ENCODE measurements at regions not wholly inside any gene's neighbourhood (a gene's known extent, or its start where the extent isn't known, plus 50 kb on each side); places are given as distances from the start of the nearest gene placed in this dataset.

- DNase-seq, result no peak
Measured at GRCh38 chr16:72256398-72257066, 84.6 kb upstream of the PMFBP1 start.

DNA sequence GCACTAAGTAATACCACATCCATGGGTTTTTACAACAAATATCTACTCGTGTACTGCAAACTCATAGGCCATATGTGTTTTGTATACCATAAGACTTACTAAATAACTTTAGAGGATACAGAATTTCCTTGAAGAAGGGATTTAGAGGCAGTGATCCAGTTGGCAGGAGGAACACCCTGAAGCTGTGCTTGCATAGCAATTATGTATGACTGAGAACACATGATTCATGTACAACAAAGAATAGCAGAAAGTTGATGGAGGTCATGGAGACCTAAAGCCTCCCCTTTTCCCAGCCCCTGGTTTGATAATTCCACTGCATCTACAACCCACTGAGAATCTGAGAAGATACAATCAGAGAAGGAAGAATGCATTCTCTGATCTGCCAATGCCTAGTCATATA is 83.8 kb upstream of the PMFBP1 start:
- DNase-seq, result no peak

DNA sequence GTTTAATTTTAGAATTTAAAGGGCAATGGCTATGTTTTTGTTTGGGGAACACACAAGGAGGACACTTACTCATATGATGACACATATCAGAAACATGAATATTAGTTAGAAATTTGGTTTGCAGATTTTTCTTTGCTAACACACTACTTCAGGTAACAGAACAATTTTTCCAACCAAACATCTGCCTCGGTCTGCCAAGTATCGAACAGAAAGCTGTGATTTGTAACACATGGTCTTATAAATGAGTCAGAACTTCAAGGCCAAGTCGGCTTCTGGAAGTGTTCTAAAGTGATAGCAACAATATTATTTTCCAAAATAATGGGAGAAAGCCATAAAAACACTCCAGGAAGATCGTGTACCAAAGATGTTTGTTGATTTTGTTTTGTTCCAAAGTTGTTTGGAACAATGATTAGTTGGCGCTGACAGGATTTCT is 75.9 kb upstream of the PMFBP1 start:
- no peak for DNase-seq

DNA sequence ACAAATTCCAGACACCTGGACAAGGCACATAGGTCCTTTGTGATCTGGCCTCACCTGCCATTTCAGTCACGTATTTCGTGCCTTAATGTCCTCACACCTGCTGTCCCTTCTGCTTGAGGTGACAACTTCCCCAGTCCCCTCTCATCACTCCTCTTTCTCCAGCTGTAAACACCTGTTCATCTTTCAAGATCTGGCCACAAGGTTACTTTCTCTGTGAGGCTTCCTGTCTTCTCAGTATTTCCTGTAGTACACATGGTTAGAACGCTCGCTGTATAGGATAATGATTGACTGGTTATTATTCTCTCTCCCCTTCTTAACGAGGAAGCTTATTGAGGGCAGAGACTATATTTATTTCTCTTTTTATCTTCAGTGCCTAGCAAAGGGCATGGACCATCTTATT is 74.5 kb upstream of the PMFBP1 start:
- no peak for DNase-seq

- no peak for DNase-seq
Measured at GRCh38 chr16:72244853-72245252, 72.9 kb upstream of the PMFBP1 start.

DNA sequence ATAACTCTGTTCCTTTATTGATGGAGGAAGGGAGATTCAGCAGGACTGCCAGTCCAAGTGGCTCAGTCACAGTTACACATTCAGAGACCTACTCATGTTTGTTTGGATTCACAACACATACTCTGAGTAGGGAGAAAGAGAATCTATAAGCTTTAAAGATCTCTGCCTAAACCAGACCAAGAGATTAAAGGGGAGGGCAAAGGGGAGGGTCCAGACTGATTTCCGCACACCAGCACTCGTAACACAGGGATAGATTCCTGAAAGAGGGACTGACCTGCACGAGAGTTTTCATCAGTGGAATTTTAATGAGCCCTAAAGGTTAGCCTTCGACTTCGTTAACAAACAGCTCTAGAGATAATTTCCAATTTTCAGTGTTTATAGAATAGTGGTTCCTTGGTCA is 71.7 kb upstream of the PMFBP1 start:
- no peak for DNase-seq

- no peak for DNase-seq
Measured at GRCh38 chr16:72242757-72243156, 70.8 kb upstream of the PMFBP1 start.

DNA sequence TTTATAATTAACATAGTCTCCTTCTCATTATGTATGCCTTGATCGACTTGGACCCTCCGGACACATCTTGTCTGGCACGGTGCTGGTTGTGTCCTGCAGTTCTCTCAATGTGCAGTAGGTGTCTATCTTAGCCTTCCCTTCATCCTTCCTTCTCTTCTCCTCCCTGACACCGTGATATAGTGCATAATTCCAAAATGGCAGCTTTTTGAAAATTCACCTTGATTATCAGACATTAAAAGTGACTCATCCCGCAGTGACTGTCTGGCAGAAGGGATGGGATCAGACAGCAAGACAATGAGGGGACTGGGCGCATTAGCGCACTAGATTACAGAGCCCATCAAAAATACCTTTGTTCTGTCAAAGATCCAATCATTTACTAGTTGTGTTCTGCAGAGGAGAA is 70.0 kb upstream of the PMFBP1 start:
- no peak for DNase-seq

- DNase-seq, result no peak
Measured at GRCh38 chr16:72241008-72241407, 69.1 kb upstream of the PMFBP1 start.

- DNase-seq, result no peak
Measured at GRCh38 chr16:72240466-72240865, 68.5 kb upstream of the PMFBP1 start.

GRCh38 chr16:72236866-72237265 is 64.9 kb upstream of the PMFBP1 start:
- no peak for DNase-seq

DNA sequence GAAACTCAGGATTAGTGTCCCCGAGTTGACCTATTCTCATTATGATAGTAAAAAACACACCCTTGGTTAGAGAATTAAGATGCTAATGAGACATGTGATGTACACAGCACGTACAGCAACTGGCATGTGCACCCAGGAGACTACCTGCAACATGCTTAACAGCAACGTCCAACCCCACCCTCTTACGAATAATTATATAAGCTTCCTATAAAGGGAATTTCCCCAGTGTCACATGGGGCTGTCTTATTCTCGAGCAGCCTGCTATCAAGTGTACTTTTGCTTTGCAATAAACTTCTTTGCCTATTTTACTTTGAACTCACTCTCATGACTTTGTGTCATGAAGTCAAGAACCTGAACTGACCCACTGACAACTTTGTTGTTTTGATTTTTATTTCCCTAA is 62.4 kb upstream of the PMFBP1 start:
- DNase-seq, result no peak

DNA sequence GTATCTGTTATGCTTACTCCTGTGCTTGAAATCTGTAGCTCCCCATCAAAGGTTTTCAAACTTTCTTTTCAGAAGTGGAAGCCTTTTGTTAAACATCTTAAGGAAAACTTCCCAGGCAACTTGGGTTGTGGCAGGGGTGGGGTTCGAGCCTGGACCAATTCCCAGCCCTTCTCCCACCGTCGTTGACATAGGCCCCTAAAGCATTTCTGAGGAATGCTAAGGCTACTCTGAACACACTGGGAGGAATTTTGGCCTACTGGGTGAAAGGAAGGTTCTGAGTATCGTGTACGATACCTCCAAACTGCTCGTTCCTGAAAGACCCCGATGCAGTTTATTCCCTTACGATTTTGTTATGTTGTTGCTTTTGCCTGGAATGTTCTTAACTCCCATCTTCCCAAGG is 56.1 kb upstream of the PMFBP1 start:
- DNase-seq, result no peak

GRCh38 chr16:72226136-72226535 is 54.2 kb upstream of the PMFBP1 start:
- DNase-seq, result no peak

DNA sequence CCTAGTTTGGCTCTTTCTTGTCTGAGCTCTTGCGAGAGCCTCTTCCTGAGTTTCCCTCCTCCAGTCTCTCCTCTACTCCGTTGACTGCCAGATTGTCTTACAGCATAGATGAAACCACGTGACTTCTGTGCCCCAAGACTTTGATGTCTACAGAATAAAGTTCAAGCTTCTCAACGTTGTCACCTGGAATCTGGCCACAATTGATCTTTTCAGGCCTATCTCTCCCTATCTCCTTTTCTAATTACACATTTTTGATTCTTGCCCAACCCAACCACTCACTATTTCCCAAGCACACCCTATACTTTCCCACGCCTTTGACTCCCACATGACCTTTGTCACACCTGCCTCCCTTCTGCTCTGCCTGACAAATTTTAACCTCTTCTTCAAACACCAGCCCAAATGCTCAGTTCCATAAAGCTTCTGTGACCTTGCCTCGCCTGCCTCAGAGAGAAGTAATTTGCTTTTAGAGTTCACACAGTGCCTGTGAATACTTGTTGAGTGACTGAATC is 52.4 kb upstream of the PMFBP1 start:
- no peak for DNase-seq

- DNase-seq, result no peak
Measured at GRCh38 chr16:72222503-72222902, 50.5 kb upstream of the PMFBP1 start.

All from activated effector memory CD4-positive, alpha-beta T cell treated with Interleukin-2 at 50 U/mL for 16 hours (primary cell).